HG03097 (cell line): ENCODE measurements at regions not wholly inside any gene's neighbourhood (a gene's known extent, or its start where the extent isn't known, plus 50 kb on each side); places are given as distances from the start of the nearest gene placed in this dataset.
"Not testable (repeated sequence)": the region's sequence is repeated elsewhere in the genome, so short reads cannot be mapped to it uniquely, and the experiment has no call there.

Experiments used
- ATAC-seq: cut with Tn5 transposase; IDR thresholded peaks from one replicate; pipeline ENCODE4 v1.9.1; 2021; ENCODE audit not compliant: unreplicated experiment, low FRiP score

GRCh38 chr4:126595643-126596042 lies 1037.1 kb upstream of the INTU start:
- no peak for ATAC-seq

DNA sequence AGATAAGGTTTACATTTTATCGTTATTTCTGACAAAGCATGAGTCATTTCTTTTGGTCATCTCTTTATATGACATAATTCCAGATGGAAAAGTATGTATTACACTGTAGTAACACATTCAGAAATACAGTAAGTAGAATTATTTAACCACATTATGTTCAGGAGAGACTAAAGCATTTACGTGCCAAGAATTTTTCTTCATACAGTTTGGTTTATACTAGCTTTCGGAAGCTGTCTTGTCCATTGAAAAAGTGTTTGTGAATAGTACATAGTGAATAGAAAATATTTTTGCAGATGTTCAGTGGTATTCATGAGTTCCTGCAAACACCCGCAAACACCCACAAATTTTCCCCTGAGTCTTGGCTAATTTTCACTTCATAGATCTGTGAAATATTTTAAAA lies 1033.0 kb upstream of the INTU start:
- ATAC-seq = no peak

DNA sequence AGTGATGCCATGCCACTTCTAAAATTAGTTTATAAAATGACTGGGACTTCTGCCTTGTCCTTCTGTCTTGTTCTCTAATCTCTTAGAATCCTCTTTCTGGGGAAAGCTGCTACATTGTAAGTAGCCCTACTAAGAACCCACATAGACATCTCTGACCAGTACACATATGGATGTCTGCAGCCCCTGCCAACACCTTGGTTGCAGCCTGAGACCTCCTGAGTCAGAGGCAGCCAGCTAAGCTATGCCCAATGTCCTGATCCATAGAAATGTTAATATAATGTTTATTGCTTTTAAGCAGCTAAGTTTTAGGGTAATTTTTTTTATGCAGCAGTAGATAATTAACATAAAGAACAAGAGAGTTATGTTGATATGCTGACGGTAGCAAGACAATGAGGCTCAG lies 1029.5 kb upstream of the INTU start:
- ATAC-seq = no peak

GRCh38 chr4:126603825-126604224 lies 1028.9 kb upstream of the INTU start:
- no peak for ATAC-seq

DNA sequence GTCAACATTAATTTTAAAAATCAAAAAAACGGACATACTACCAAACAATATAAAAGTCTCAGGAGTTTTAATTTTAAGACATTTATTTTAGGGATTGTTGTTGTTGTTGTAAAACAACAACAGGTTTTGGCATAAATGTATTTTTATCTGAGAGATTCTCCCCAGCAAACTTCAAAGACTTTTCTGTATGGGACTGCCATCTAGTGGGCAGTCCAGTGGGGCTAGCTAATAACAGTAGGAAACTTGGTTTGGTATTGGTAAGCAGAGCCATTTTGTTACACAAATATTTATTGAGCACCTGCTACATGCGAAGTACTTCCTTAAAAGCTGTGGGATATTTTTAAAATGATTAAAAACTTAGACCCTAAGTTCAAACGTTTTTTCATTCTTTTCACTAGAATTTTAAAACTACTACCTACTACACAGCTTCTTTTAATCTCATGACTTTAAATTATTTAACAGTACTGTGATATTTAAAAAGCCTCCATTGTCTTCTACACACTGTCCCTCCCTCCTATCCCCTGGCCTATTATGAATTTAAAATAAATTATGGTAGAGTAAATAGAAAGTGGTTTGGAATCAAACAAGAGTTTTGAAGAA lies 1028.4 kb upstream of the INTU start:
- ATAC-seq = no peak

- no peak for ATAC-seq
Observed at GRCh38 chr4:126610933-126611332, 1021.8 kb upstream of the INTU start.

DNA sequence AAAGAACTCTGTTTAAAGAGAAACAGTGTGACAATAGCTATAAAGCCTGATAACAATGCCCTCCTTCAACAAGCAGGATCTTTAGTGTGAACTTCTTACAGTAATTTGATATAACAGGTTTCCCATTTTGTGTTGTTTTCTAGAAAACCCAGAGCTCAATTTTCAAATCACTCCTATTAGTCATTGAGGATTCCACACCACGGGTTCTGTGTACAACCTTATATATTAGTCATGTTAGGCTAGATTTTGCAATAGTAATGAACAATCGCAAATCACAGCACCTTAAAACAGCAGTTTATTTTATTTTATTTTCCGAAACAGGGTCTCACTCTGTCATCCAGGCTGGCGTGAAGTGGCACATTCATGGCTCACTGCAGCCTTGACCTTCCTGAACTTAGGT lies 1020.9 kb upstream of the INTU start:
- ATAC-seq = no peak

GRCh38 chr4:126614356-126614855 lies 1018.4 kb upstream of the INTU start:
- ATAC-seq = no peak

DNA sequence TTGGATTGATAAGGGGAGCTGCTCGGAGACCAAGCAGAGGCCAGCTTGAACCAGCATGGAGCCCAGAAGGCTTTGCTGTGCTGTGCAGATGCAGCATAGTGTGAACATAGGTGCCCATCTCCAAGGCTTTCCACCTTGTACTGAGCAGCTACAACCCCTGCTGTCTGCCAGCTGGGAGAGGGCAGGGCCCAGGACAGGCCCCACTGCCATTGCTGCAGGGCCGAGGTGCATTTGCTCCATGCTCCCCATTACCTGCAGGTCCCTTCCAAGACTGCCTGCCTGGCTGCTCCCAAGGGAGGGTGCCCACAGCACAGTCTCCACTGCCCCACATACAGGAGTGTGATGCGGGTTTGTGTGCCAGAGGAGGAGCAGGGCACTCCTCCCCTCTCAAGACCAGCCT lies 1016.0 kb upstream of the INTU start:
- no peak for ATAC-seq

- no peak for ATAC-seq
Observed at GRCh38 chr4:126627255-126627654, 1005.5 kb upstream of the INTU start.

DNA sequence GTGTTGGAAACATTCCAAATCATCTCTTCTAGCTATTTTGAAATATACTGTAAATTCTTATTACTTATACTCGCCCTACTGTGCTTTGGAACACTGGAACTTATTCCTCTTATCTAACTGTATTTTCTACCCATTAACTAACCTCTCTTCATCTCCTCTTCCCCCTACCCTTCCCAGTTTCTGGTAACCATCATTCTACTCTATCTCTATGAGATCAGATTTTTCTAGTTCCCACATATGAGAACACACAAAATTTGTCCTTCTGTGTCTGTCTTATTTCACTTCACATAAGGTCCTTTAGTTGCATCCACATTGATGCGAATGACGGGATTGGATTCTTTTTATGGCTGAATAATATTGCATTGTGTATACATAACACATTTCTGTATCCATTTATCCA lies 1003.8 kb upstream of the INTU start:
- no peak for ATAC-seq

- ATAC-seq = no peak
Observed at GRCh38 chr4:126630230-126630629, 1002.5 kb upstream of the INTU start.

GRCh38 chr4:126633306-126633705 lies 999.5 kb upstream of the INTU start:
- no peak for ATAC-seq

DNA sequence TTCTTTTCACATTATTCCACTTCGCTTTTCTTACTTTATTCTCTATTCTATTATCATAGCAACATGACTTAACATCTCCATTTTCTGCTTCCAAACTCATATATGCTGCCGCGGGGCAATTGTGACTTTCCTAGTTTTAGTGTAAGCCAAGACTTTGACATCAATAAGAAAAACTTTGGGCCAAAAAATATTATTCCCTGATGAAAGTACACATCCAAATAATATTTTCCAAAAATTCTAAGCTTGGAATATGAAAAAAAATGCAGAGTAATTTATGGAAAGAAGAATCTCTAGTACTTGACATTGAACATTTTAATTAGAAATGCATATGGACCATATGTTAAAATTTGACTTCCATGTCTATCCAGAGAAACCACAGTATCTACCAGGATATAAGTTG lies 995.1 kb upstream of the INTU start:
- ATAC-seq = no peak

GRCh38 chr4:126647320-126647719 lies 985.4 kb upstream of the INTU start:
- no peak for ATAC-seq

DNA sequence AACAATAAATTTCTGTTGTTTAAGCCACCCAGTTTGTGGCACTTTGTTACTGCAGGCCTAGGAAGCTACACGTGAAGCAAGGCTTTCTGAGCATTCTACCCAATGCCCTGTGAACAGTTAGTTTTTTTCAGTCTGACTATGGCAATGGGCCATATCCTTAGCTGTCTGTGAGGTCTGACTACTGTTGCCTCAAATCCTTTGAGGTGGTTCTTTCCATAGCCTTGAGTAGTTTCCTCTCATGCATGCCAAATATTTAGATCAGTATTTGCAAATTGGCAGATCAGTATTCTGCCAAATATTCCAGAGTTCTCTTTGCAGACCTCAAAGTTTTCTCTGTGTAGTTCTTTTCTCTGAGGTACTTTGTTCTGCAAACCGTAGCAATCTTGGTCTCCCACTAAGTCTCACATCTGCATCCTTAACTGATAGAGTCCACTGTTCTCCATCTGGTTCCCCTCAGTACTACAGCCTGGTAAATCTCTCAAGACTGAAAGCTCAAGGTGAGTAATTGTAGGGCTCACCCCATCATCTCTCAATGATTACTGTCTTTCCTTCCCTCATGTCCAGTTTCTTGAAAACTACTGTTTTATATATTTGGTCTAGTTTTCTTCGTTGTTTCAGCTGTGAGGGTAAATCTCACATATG lies 984.9 kb upstream of the INTU start:
- no peak for ATAC-seq

- no peak for ATAC-seq
Observed at GRCh38 chr4:126658411-126658810, 974.3 kb upstream of the INTU start.

- ATAC-seq = no peak
Observed at GRCh38 chr4:126661194-126661593, 971.6 kb upstream of the INTU start.

- ATAC-seq = no peak
Observed at GRCh38 chr4:126664839-126665238, 967.9 kb upstream of the INTU start.

DNA sequence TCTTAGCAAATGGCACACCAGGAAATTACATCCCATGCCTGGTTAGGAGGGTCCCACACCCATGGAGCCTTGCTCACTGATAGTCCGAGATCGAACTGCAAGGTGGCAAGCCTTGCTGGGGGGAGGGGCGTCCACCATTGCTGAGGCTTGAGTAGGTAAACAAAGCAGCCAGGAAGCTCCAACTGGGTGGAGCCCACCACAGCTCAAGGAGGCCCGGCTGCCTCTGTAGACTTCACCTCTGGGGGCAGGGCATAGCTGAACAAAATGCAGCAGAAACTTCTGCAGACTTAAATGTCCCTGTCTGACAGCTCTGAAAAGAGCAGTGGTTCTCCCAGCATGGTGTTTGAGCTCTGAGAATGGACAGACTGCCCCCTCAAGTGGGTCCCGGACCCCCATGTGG lies 962.7 kb upstream of the INTU start:
- not testable (repeated sequence) for ATAC-seq

GRCh38 chr4:126678618-126679017 lies 954.1 kb upstream of the INTU start:
- no peak for ATAC-seq

- ATAC-seq = no peak
Observed at GRCh38 chr4:126679303-126679702, 953.5 kb upstream of the INTU start.

DNA sequence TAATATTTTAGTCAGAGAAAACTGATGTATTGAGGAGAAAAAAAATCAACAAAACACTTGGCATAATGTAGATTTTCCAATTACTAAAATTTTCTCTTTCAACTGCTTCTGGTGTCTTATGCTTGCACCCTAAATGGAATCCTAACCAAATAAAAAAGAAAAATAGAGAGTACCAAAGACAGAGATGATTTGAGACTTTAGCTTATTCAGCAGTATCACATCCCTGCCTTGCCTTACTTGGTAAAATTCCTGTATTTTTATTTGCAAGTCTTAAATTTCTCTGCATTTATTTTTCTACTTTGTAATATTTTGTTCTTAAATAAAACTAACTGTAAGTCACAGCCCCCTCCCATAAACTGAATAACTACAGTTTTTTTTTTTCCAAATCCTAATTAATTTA lies 950.5 kb upstream of the INTU start:
- ATAC-seq = no peak
